GM21367 (cell line): ENCODE measurements at regions not wholly inside any gene's neighbourhood (a gene's known extent, or its start where the extent isn't known, plus 50 kb on each side); places are given as distances from the start of the nearest gene placed in this dataset.

Source experiments
- ATAC-seq: cut with Tn5 transposase; IDR thresholded peaks from one replicate; pipeline ENCODE4 v1.9.1; 2021; ENCODE audit not compliant: unreplicated experiment

GRCh38 chr4:107255596-107255995, 219.5 kb upstream of the DKK2 start:
- no peak for ATAC-seq

GRCh38 chr4:107255114-107255513, 219.0 kb upstream of the DKK2 start:
- no peak for ATAC-seq

DNA sequence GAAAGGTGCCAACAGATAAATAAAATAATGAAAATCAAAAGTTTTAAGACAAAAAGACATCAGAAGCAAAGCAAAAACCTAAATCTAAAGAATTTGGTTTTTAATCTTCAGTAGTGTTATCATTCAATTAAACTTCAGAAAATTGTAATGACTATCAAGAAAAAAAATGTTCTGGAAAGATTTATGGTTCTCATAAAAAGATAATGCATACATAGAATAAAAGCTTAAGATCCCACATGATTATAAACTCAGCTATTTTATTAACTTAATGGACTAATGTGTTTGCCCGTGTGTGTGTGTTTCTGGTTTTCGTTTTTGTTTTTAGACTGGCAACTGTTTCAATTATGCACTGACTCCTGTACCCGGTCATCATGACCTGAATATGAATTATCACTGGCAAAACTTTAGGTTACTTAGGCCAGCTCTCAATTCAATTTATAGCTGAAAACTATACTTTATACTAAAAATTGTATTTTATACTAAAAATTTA, 217.5 kb upstream of the DKK2 start:
- ATAC-seq, result no peak

GRCh38 chr4:107253090-107253489, 217.0 kb upstream of the DKK2 start:
- no peak for ATAC-seq

DNA sequence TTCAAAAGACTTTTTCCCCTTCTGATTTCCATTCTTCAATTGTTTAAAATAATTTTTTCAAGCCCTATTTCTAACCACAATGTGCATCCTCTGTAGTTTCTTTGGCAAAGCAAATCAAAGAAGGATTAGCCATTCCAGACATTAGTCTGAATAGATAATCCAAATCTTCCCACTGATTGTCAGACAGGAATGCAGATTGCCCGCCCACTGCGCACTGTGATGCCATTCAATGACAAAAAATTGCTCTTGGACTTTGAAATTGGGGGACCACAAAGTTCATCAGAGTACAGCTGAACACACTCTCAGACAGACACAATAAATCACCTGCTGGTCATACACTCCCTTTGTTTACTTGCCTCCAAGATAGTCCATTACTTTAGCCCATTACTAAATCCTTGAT, 216.5 kb upstream of the DKK2 start:
- no peak for ATAC-seq

DNA sequence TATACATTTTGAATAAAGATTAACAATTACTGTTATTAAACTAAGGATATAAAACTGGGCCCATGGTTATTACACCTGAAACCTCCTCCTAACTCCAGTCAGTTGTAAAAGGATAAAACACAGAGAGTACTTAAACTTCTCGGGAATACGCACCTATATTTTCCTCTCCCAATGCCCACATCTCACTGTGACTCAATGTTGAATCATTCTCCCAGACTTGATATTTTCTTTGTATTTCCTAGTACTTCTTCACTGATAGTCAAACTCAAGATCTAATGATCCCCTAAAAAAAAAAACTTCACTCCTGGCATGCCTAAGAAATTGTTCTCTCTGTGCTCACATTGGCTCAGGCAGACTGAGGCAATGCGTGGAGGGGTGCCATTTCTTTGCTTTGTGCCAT, 212.5 kb upstream of the DKK2 start:
- no peak for ATAC-seq

GRCh38 chr4:107247738-107248137, 211.6 kb upstream of the DKK2 start:
- no peak for ATAC-seq

GRCh38 chr4:107246761-107247160, 210.6 kb upstream of the DKK2 start:
- no peak for ATAC-seq

- no peak for ATAC-seq
Observed at GRCh38 chr4:107243141-107243781, 207.1 kb upstream of the DKK2 start.

DNA sequence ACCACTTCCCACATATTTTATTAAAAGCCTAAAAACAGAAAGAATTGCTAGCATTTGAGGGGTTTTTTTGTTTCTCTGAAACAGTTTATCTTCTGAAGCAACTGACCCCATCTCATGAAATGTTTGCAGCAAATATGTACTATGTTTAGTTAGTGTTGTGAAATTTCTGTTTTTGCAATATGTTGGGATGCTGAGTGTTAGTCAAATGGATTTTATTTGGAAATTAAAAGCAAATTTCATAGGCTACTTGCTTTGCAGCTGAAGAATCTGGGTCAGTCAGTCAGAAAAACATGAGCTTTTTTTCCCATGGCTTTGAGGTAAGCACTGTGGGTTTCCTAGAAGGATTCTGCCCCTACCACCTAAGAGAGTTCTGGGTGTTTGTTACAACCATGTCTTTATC, 184.9 kb upstream of the DKK2 start:
- no peak for ATAC-seq

DNA sequence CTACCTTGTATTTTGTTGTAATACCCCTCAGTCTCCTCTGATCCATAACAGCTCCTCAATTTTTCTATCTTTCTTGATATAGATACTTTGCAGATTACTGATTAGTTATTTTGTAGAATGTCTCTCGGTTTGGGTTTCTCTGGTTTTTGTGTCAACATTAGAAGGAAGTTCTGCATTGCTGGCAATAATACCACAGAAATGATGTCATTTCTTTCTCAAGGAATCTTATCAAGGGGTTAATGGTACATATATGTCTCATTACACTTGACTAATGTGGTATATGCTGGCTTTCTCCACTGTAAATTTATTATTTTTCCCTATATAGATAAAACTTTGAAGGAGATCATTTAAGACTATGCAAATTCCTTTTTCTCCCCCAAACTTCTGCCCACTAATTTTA, 183.6 kb upstream of the DKK2 start:
- no peak for ATAC-seq

GRCh38 chr4:107216379-107216778, 180.3 kb upstream of the DKK2 start:
- no peak for ATAC-seq

- ATAC-seq, result no peak
Observed at GRCh38 chr4:107215222-107215621, 179.1 kb upstream of the DKK2 start.

DNA sequence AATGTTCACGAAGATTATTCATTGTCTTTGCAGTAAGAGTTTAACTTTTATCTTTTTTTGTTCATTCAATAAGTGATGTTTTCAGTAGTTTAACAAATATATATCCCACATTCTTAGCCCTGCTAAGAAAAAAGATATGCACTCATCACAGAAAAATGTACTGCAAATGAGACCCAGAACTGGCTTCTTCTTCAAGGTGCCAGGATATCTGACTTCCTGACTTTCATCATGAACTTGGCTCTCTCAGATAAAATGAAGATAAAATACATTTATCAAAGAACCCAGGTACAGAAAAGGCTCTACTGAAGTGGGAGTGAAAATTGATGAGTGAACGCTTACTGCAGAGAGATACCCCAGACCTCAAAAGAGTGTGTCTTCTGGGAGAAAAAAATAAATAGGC, 177.8 kb upstream of the DKK2 start:
- ATAC-seq, result no peak

DNA sequence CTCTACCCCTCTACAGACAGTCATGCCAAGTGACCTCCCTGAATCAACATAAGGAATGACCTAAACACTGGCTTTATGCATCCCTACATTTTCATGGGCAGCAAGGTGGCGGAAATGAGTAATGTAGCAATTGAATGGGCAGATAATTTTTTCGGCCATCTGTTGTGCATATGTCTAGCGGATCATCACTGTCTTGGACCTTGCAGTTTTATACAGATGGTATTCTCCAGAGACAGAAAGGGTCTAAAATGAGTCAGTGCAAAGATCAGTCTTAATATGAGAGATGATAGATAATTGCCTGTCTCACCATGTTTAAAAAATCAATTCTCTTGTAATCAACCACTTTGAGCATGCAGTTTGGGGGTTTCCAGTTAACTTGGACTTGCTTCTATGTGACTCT, 177.3 kb upstream of the DKK2 start:
- ATAC-seq, result no peak

DNA sequence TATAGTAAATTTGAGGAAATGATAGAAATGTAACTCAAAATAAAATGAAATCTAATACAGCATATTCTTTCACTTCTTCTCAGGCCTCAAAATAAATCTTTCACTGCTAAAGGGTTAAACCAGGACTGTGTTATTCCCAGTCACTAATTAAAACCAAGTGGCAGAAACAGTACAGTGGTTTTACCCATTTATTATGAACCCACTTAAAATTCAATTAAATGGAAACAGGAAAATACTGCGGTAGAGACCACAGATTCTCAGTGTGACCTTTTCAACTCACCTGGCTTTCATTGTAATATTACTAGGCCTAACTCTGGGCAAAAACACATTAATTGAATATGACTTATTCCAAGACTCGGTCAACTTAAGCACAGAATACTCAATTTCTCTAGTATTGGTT, 176.5 kb upstream of the DKK2 start:
- ATAC-seq, result no peak

GRCh38 chr4:107210450-107211239, 174.5 kb upstream of the DKK2 start:
- no peak for ATAC-seq

- ATAC-seq, result no peak
Observed at GRCh38 chr4:107203733-107204132, 167.6 kb upstream of the DKK2 start.

DNA sequence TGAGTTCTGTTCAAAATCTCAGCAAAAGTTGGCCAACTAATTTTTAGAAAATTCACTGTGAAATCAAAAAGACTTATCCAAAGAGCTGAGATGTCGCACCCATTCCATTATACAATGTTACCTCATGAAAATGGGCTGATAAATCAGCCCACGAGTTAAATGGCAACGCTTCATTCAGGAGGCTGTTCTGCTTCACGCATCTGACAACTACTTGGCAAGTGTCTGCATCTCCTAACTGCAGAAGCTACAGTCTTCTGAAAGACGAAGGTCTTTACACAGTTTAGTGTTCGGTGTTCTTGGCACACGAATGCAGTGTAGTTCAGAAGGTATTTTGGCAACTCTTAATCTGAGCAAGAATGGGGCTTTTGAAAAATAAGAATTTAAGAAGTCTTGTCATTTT, 166.6 kb upstream of the DKK2 start:
- no peak for ATAC-seq

DNA sequence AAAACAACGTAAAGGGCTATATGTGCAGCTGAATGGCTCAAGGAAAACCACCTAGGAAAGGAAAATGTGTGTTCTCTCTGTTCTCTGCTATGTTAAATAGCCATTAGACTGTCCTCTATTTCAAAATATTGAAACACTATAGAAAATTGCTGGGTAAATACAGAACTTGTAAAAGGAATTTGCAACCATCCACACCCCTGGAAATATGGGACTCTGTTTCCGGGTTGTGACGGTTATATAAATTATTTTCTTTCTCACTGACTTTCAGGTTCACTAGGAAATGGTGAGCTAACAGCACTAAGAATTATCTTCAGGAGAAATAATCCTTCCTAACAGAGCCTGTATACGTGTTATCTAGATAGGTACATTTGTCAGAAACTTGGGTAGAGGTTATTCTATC, 161.0 kb upstream of the DKK2 start:
- ATAC-seq, result no peak

GRCh38 chr4:107196312-107196711, 160.2 kb upstream of the DKK2 start:
- no peak for ATAC-seq

- ATAC-seq, result no peak
Observed at GRCh38 chr4:107194005-107194404, 157.9 kb upstream of the DKK2 start.

DNA sequence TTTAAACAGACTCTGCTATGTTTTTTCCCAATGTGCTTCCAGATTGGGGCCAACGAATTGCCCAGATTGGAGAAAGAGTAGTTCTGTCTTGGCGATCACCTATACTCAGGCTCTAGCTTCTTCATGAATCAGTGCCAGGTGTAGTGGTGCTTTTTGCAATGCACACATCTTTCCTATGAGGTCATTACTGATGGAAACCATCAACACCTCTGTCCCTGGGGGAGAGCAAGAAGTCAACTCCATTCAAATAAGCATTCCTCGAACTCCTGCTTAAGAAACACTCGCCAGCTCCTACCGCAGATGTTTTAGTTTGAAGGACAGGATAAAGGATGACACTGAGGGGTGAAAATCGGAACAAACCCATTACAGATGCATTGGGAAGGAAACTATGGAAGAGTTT, 156.5 kb upstream of the DKK2 start:
- ATAC-seq, result no peak
